T47D (cell line): ENCODE measurements at regions not wholly inside any gene's neighbourhood (a gene's known extent, or its start where the extent isn't known, plus 50 kb on each side); places are given as distances from the start of the nearest gene placed in this dataset.

Source experiments
- DNase-seq, 2 experiments: peaks; one replicate each; pipeline versions ENCODE4 v3.0.0 to v3.0.0-alpha.2; 2011 to 2012; ENCODE audit warnings: low read depth in 1 of 2, low spot score in 1 of 2
- JUND ChIP-seq: IDR thresholded peaks from 2 replicates; pipeline ENCODE4 v1.6.1; 2012; ENCODE audit warnings: low read depth
- in situ Hi-C: cut with HindIII; loops from 2 replicates; pipeline ENCODE4 v1.10.0; 2016; ENCODE audit warnings: low sequenced_read_pairs, low pct_unique_long_range_greater_than_20kb

DNA sequence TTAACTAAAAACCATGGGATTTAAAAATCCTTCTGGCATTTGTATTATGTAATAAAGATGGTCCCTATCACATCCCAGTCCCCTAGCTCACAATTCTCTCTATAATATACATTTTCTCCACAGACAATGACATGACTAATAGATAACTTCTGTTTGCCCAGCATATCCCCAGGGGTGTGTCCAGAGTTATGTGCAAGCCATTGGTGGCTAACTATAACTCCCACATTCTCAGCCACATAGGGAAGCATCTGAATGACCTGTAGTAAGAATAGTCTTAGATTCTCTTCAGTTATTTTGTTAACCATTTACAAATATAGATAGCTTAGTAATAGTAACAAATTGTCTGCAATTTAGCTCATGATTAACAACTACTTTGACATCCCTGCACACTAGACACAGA lies 52.2 kb upstream of the RBSN start:
- in situ Hi-C loops: no loop called here
- no peak for DNase-seq
- no peak for TF ChIP-seq JUND

DNA sequence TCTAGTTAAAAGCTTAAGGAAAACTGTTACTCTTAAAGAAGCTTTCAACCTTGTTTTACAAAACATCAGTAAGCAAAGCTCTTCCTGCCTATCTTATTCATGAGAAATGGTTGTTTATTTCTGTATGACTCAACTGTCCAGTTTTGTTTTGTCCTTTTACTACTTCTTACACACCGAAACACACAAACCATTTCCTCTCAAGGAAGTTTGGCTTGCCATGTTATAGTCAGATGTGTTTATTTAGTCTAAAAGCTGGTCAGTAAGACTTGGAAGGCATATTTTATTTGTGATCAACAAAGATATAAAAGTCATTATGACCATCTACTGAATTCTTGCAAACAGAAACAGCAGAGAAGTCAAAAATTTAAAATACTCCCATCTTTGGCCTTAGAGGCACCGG lies 53.2 kb upstream of the RBSN start:
- in situ Hi-C loops: no loop called here
- no peak for TF ChIP-seq JUND
- peak in 1 of 2 experiments; percentile 24 for DNase-seq

DNA sequence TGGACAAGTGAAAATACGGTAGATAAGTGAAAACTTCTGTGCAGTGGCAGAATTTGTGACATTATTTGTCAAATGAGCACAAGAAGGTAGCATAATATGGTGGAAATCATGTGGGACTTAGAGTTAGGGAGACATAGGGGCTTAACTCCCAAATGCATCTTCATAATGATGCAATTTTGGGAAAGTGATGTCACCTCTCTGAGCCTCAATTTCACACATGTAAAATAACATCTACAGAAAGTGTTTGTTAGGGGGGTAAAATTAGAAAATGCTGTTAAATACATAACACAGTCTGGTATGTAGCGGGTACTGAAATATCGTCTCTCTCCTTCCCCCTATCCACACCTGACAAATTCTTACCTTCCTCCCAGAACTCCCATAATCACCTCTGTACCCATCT lies 52.9 kb upstream of the CAPN7 start:
- no peak for DNase-seq
- TF ChIP-seq JUND: no peak
- in situ Hi-C loops: no loop called here

DNA sequence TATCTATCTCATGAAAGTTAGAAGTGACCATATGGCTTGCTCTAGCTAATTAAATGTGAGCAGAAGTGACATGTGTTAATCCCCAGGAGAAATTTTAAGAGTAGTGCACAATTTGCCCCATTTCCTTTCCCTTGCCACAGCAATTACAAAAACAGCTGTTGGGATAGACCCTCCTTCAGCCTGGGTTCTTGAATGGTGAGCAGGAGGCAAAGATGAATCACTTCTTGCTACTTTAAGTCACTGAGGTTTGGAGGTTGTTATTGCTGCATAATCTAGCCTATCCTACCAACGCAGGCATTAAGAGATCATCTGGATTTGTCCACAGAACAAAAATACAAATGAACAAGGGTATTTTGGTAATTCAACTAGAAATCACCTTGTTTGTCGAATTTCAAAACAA lies 51.7 kb upstream of the CAPN7 start:
- in situ Hi-C loops: no loop called here

DNA sequence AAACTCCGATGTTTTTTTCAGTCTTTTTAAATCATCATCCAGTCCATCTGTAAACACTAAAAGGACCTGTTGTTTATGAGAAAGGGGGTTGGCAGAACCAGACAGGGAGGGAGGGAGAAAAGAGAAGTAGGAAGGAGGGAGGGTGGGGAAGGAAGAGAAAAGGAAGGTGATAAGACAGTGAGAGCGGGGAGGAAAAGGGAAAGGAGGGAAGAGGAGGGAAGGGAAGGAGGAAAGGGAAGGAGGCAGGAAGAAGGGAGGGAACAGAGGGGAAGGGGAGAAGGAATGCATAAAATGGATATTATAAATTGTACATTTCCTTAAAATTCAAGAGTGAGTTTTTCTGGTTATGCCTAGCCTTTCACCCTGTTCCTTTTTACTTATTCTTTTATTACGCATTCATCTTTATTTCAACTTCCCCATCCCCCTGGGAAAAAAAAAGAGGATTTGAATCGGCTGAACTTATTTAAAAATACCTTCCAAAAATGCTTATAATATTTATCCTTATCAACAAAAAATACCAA lies 50.1 kb upstream of the CAPN7 start:
- in situ Hi-C loops: no loop called here
- no peak for TF ChIP-seq JUND
- DNase-seq: no peak

More for the DNA sequence above, 51.7 kb upstream of the CAPN7 start:
- no peak for TF ChIP-seq JUND
- no peak for DNase-seq
